ENCODE measurements at regions not wholly inside any gene's neighbourhood (a gene's known extent, or its start where the extent isn't known, plus 50 kb on each side); places are given as distances from the start of the nearest gene placed in this dataset.

- DNase-seq (ENCODE audit: low read depth), result no peak
- no peak overlapping the region for H3K4me3 ChIP-seq (ENCODE audit: low read depth, low read length)
- no peak for TF ChIP-seq CTCF (IDR thresholded peaks at IDR 0.05; ENCODE audit: control insufficient read depth, extremely low read depth, insufficient read depth)
These were observed 50.2 kb upstream of the PIK3CG start for GRCh38 chr7:106814887-106815286.
